Brain microvascular endothelial cell (primary cell): ENCODE measurements at regions not wholly inside any gene's neighbourhood (a gene's known extent, or its start where the extent isn't known, plus 50 kb on each side); places are given as distances from the start of the nearest gene placed in this dataset.

Experiments
- DNase-seq: peaks from one replicate; pipeline ENCODE4 v3.0.0-alpha.2; 2020
- H3K27ac ChIP-seq: fragments of 250-450 bp; sonication (Bioruptor Pico); 2 replicates; pipeline ENCODE4 v1.5.1; 2020; ENCODE audit warnings: mild to moderate bottlenecking, moderate library complexity
- H3K27me3 ChIP-seq: fragments of 250-450 bp; sonication (Bioruptor Pico); replicated peaks from 2 replicates; pipeline ENCODE4 v1.5.1; 2020; ENCODE audit warnings: mild to moderate bottlenecking
- H3K36me3 ChIP-seq: fragments of 250-450 bp; sonication (Bioruptor Pico); replicated peaks from 2 replicates; pipeline ENCODE4 v1.5.1; 2020; ENCODE audit warnings: mild to moderate bottlenecking
- H3K4me3 ChIP-seq: 2 replicates; pipeline ENCODE4 v1.5.1; 2011; ENCODE audit warnings: low read depth, mild to moderate bottlenecking, control low read depth, low read length, moderate library complexity
- in situ Hi-C: cut with HindIII; loops from 2 replicates; pipeline ENCODE4 v1.10.0; 2017; ENCODE audit warnings: low sequenced_read_pairs, low pct_ligation_motif_present
- TF ChIP-seq, protein P1 (sequence below): IDR thresholded peaks from 2 replicates; pipeline ENCODE4 v1.5.1; 2011; ENCODE audit warnings: low read depth, mild to moderate bottlenecking, moderate library complexity, low read length, control low read depth, inconsistent platforms; ENCODE audit errors: missing control alignments

- DNase-seq, result no peak
- TF ChIP-seq, protein P1, sequence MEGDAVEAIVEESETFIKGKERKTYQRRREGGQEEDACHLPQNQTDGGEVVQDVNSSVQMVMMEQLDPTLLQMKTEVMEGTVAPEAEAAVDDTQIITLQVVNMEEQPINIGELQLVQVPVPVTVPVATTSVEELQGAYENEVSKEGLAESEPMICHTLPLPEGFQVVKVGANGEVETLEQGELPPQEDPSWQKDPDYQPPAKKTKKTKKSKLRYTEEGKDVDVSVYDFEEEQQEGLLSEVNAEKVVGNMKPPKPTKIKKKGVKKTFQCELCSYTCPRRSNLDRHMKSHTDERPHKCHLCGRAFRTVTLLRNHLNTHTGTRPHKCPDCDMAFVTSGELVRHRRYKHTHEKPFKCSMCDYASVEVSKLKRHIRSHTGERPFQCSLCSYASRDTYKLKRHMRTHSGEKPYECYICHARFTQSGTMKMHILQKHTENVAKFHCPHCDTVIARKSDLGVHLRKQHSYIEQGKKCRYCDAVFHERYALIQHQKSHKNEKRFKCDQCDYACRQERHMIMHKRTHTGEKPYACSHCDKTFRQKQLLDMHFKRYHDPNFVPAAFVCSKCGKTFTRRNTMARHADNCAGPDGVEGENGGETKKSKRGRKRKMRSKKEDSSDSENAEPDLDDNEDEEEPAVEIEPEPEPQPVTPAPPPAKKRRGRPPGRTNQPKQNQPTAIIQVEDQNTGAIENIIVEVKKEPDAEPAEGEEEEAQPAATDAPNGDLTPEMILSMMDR, result no peak
- H3K36me3 ChIP-seq, result no peaks in the 10 kb centered on the region
- no peak overlapping the region for H3K27ac ChIP-seq
- H3K27me3 ChIP-seq, result no peaks in the 10 kb centered on the region
- in situ Hi-C loops, result no loop called here
- no peak overlapping the region for H3K4me3 ChIP-seq
Observed at GRCh38 chr11:101296896-101297295, 167.3 kb upstream of the PGR start.

GRCh38 chr11:101292661-101293240 lies 163.1 kb upstream of the PGR start:
- in situ Hi-C loops, result no loop called here
- Histone ChIP-seq H3K27me3 (no peaks in the 10 kb centered on the region), H3K4me3 (no peak overlapping the region), H3K27ac (no peak overlapping the region), H3K36me3 (no peaks in the 10 kb centered on the region)
- TF ChIP-seq, protein P1, result no peak
- no peak for DNase-seq

- TF ChIP-seq, protein P1, result no peak
- DNase-seq, result no peak
- no peaks in the 10 kb centered on the region for H3K36me3 ChIP-seq
- in situ Hi-C loops, result no loop called here
- H3K4me3 ChIP-seq, result no peak overlapping the region
- no peak overlapping the region for H3K27ac ChIP-seq
- no peaks in the 10 kb centered on the region for H3K27me3 ChIP-seq
Observed at GRCh38 chr11:101291279-101291678, 161.7 kb upstream of the PGR start.

- in situ Hi-C loops, result no loop called here
- no peak overlapping the region for H3K4me3 ChIP-seq
- no peaks in the 10 kb centered on the region for H3K27me3 ChIP-seq
- no peak for DNase-seq
- no peak overlapping the region for H3K27ac ChIP-seq
- TF ChIP-seq, protein P1, result no peak
- H3K36me3 ChIP-seq, result no peaks in the 10 kb centered on the region
Observed at GRCh38 chr11:101288392-101288791, 158.8 kb upstream of the PGR start.

DNA sequence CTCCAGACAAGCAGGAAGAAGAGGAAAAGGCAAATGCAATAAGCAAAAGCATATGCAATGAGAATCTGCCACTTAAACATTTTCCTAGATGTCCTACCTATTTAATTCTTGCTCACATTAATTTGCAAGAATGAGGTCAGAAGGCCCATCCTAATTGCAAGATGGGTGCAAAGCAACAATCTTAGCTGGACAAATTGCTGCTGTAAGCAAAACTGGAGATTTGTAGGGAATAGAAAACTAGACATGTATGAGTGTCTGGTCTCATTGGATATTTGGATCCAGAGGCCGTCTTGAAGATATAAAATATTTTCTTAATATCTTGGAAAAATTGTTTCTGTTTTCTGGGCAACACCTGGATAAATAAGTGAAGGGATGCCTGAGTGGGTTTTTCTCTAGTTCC lies 150.1 kb upstream of the PGR start:
- no peak for DNase-seq
- H3K36me3 ChIP-seq, result no peaks in the 10 kb centered on the region
- TF ChIP-seq, protein P1, result no peak
- in situ Hi-C loops, result no loop called here
- no peaks in the 10 kb centered on the region for H3K27me3 ChIP-seq
- H3K27ac ChIP-seq, result no peak overlapping the region
- H3K4me3 ChIP-seq, result no peak overlapping the region

DNA sequence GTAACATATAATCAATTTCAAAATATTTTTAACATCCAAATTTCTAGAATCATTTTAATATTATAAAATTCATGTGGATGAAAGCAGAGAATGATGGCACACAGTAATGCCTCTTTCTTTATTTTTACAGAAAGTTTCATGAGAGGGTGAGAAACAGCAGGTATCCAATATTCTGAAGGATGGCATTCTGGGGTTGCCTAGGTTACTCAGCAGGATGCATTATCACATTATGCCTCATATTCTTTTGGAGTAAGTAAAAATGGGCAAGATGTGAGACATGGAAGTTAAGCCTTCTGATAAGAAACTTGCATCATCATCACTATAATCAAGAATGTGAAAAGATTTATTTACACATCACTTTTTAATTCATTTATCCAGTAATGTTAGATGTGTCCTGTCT lies 148.7 kb upstream of the PGR start:
- H3K4me3 ChIP-seq, result no peak overlapping the region
- in situ Hi-C loops, result no loop called here
- no peaks in the 10 kb centered on the region for H3K27me3 ChIP-seq
- DNase-seq, result no peak
- H3K36me3 ChIP-seq, result no peaks in the 10 kb centered on the region
- H3K27ac ChIP-seq, result no peak overlapping the region
- TF ChIP-seq, protein P1, result no peak
